Smooth muscle cell (in vitro differentiated cells): ENCODE measurements at regions not wholly inside any gene's neighbourhood (a gene's known extent, or its start where the extent isn't known, plus 50 kb on each side); places are given as distances from the start of the nearest gene placed in this dataset.

Experiments
- DNase-seq: peaks from one replicate; lab custom pipeline; 2025; ENCODE audit not compliant: unreplicated experiment; lab: John Stamatoyannopoulos, UW
- H2AFZ ChIP-seq: fragments of 200-600 bp; sonication (generic); 2 replicates; pipeline ENCODE4 v1.6.0; 2016; ENCODE audit warnings: antibody characterized with exemption, low read depth, mild to moderate bottlenecking
- H3F3A ChIP-seq: fragments of 200-600 bp; sonication (generic); 2 replicates; pipeline ENCODE4 v1.6.0; 2017; ENCODE audit warnings: antibody characterized with exemption, low read depth
- H3K27ac ChIP-seq: fragments of 200-600 bp; sonication (generic); 2 replicates; pipeline ENCODE4 v1.5.1; 2016; ENCODE audit warnings: low read depth, mild to moderate bottlenecking
- H3K27me3 ChIP-seq: fragments of 200-600 bp; sonication (generic); 2 replicates; pipeline ENCODE4 v1.6.1; 2016; ENCODE audit warnings: low read depth, mild to moderate bottlenecking
- H3K36me3 ChIP-seq: fragments of 200-600 bp; sonication (generic); 2 replicates; pipeline ENCODE4 v1.5.1; 2016; ENCODE audit warnings: low read depth
- H3K4me1 ChIP-seq: fragments of 200-600 bp; sonication (generic); 2 replicates; pipeline ENCODE4 v1.5.1; 2016; ENCODE audit warnings: low read depth
- H3K4me2 ChIP-seq: fragments of 200-600 bp; sonication (generic); 2 replicates; pipeline ENCODE4 v1.6.0; 2016; ENCODE audit warnings: mild to moderate bottlenecking
- H3K4me3 ChIP-seq: fragments of 200-600 bp; sonication (generic); 2 replicates; pipeline ENCODE4 v1.5.1; 2016; ENCODE audit warnings: mild to moderate bottlenecking
- H3K79me2 ChIP-seq: fragments of 200-600 bp; sonication (generic); 2 replicates; pipeline ENCODE4 v1.6.0; 2016; ENCODE audit warnings: low read depth, mild to moderate bottlenecking
- H3K9ac ChIP-seq: fragments of 200-600 bp; sonication (generic); 2 replicates; pipeline ENCODE4 v1.6.0; 2016; ENCODE audit warnings: low read depth
- H3K9me3 ChIP-seq: fragments of 200-600 bp; sonication (generic); replicated peaks from 2 replicates; pipeline ENCODE4 v1.5.1; 2016; ENCODE audit warnings: low read depth
- H4K20me1 ChIP-seq: fragments of 200-600 bp; sonication (generic); 2 replicates; pipeline ENCODE4 v1.6.0; 2016; ENCODE audit warnings: low read depth
- WGBS: methylation state at CpG from one replicate; pipeline ENCODE4 v1.1.7; 2016; ENCODE audit warnings: low lambda C conversion rate; 5-methylcytosine and 5-hydroxymethylcytosine counted together
- TF ChIP-seq, protein P1 (sequence below): fragments of 200-600 bp; sonication (generic); IDR thresholded peaks from 2 replicates; pipeline ENCODE4 v1.5.1; 2017; ENCODE audit warnings: borderline replicate concordance, mild to moderate bottlenecking, antibody characterized with exemption; ENCODE audit not compliant: insufficient read depth, poor library complexity, severe bottlenecking

DNA sequence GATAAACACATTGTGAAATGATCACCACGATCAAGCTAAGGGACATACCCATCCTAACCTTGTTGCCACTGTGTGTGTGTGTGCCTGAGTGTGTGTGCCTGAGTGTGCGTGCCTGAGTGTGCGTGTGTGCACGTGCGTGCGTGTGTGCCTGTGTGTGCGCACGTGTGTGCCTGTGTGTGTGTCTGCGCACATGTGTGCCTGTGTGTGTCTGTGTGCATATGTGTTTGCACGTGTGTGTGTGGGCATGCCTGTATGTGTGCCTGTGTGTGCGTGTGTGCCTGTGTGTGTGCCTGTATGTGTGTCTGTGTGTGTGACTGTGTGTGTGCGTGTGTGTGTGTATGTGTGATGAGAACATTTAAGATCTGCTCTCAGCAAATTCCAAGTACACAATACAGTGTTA, 244.1 kb upstream of the DPP6 start:
- DNase-seq = no peak
- TF ChIP-seq, protein P1, sequence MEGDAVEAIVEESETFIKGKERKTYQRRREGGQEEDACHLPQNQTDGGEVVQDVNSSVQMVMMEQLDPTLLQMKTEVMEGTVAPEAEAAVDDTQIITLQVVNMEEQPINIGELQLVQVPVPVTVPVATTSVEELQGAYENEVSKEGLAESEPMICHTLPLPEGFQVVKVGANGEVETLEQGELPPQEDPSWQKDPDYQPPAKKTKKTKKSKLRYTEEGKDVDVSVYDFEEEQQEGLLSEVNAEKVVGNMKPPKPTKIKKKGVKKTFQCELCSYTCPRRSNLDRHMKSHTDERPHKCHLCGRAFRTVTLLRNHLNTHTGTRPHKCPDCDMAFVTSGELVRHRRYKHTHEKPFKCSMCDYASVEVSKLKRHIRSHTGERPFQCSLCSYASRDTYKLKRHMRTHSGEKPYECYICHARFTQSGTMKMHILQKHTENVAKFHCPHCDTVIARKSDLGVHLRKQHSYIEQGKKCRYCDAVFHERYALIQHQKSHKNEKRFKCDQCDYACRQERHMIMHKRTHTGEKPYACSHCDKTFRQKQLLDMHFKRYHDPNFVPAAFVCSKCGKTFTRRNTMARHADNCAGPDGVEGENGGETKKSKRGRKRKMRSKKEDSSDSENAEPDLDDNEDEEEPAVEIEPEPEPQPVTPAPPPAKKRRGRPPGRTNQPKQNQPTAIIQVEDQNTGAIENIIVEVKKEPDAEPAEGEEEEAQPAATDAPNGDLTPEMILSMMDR = no peak
- Histone ChIP-seq H2AFZ (no peak overlapping the region), H3K27ac (no peak overlapping the region), H3K4me1 (no peaks in the 10 kb centered on the region), H3F3A (no peaks in the 10 kb centered on the region), H3K9ac (no peak overlapping the region), H3K9me3 (no peaks in the 10 kb centered on the region), H4K20me1 (no peaks in the 10 kb centered on the region), H3K79me2 (no peaks in the 10 kb centered on the region), H3K36me3 (no peaks in the 10 kb centered on the region), H3K27me3 (no peaks in the 10 kb centered on the region), H3K4me3 (no peak overlapping the region), H3K4me2 (no peak overlapping the region)
- WGBS = 85% methylated on average over 12 of the region's 12 CpGs

DNA sequence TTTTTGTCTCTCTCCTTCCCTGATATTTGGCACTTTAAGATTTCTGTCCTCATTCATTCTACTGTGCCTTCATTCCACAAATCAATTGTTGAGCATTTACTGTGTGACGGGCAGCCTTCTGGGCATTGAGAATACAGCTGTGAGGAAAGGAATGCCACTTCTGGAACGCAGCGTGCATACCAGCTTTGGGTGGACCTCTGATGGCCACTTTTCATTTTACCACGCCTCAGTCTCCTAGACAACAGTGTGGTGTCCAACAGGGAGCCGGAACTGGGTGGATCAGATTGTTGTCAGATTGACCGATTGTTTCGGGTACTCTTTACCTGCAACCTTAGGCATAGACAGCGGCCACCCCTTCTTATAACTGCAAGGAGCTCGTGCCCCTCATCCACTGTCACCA, 222.7 kb upstream of the DPP6 start:
- Histone ChIP-seq H3K4me2 (no peak overlapping the region), H3K4me3 (no peak overlapping the region), H3K9ac (no peak overlapping the region), H4K20me1 (no peaks in the 10 kb centered on the region), H3K27ac (no peak overlapping the region), H3K27me3 (no peaks in the 10 kb centered on the region), H3K4me1 (no peaks in the 10 kb centered on the region), H3K9me3 (no peaks in the 10 kb centered on the region), H2AFZ (no peak overlapping the region), H3K79me2 (no peaks in the 10 kb centered on the region), H3K36me3 (no peaks in the 10 kb centered on the region), H3F3A (no peaks in the 10 kb centered on the region)
- TF ChIP-seq, protein P1 = no peak
- WGBS = 69% methylated on average over 9 of the region's 9 CpGs
- no peak for DNase-seq

DNA sequence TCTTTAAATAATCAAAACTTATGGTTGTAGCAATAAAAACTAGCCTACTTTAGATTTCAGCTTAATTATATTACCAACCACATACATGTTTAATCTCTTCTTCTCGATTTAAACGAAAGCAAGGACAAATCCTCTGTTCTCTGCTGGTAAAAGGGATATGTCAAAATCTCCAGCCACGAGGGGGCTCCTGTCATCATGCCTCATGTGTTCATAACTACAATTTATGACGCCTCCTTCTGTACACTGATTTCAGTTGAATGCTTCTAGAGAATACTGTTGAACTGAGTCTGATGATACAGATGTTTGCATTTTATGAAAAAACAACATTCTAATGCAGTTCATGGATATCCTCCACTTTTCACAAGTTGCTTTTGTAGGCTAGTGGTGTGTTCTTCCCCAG, 220.0 kb upstream of the DPP6 start:
- Histone ChIP-seq H3K4me1 (no peaks in the 10 kb centered on the region), H3K27me3 (no peaks in the 10 kb centered on the region), H3K9ac (no peak overlapping the region)

DNA sequence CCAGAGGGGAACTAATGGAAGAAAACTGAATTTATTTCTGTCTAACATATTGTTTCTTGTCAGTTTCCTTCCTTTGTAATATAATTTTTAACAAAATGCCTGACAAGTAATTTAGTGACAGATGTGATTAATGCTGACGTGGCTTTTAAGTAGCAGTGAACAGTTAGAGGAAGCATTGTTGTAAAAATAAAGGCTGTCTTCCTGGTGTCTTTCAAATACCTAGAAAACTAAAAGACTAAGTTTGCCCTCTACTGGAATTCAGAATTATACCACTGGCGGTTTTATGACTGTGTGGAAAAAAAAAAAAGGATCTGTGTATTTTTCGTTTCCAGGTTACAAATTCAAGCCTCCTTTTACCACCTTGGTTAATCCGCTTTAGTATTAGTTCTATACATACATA, 217.1 kb upstream of the DPP6 start:
- Histone ChIP-seq H3K9me3 (no peaks in the 10 kb centered on the region), H2AFZ (no peak overlapping the region), H3K79me2 (no peaks in the 10 kb centered on the region), H3K27me3 (no peaks in the 10 kb centered on the region), H3K36me3 (no peaks in the 10 kb centered on the region), H3K4me1 (no peaks in the 10 kb centered on the region), H3K4me2 (no peak overlapping the region), H4K20me1 (no peaks in the 10 kb centered on the region), H3K27ac (no peak overlapping the region), H3K4me3 (no peak overlapping the region), H3F3A (no peaks in the 10 kb centered on the region), H3K9ac (no peak overlapping the region)
- 66% methylated on average over 4 of the region's 4 CpGs for WGBS
- TF ChIP-seq, protein P1 = no peak
- DNase-seq = no peak

More for the DNA sequence above, 220.0 kb upstream of the DPP6 start:
- no peaks in the 10 kb centered on the region for H3K9me3 ChIP-seq
- no peaks in the 10 kb centered on the region for H4K20me1 ChIP-seq
- DNase-seq = no peak
- no peak overlapping the region for H3K4me3 ChIP-seq
- H3K79me2 ChIP-seq = no peaks in the 10 kb centered on the region
- TF ChIP-seq, protein P1 = no peak
- H3F3A ChIP-seq = no peaks in the 10 kb centered on the region
- WGBS = 54% methylated on average over 4 of the region's 4 CpGs
- H3K36me3 ChIP-seq = no peaks in the 10 kb centered on the region
- no peak overlapping the region for H2AFZ ChIP-seq
- no peak overlapping the region for H3K27ac ChIP-seq
- no peak overlapping the region for H3K4me2 ChIP-seq
